ENCODE measurements at regions not wholly inside any gene's neighbourhood (a gene's known extent, or its start where the extent isn't known, plus 50 kb on each side); places are given as distances from the start of the nearest gene placed in this dataset.
"Not testable (repeated sequence)": the region's sequence is repeated elsewhere in the genome, so short reads cannot be mapped to it uniquely, and the experiment has no call there.

GRCh38 chr2:7309582-7309981, 392.4 kb downstream of the RNF144A start:
- no peak for DNase-seq

GRCh38 chr2:7324706-7325105, 407.5 kb downstream of the RNF144A start:
- no peak for DNase-seq

DNA sequence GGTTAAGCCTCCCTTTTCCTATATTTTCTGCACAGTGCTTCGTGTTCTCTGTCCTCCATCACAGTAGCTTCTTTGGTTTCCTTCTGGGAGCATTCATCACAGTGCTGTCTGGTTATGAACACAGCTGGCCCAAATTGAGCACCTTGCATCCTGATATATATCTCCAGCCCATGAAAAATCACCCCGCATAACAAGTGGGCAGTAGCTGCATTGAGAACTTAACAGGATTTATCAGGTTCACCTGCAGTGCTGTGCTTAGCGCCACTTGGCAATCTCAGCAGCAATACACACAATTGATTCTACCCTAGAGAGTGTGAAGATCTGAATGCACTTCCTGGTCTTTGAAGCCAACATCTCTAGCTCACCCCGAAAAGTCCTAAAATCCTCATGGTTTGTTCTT, 408.0 kb downstream of the RNF144A start:
- no peak for DNase-seq

DNA sequence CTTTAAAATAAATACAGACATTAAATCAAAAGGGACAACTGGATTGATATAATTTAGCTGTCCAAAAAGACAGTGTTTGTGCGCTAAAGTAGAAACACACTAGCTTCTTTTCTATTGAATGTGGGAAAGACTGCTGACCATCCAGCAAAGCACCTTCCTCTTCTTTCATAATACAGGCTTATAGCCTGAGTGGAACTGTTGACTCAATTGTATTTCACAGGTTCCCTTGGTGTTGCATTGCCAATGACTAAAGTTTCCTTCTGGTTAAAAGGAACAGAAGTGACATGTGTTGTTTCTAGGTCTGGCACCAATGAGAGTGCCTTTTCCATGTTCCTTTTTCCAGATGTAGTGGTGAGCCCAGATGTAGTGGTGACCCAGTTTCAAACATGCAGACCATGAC, 412.3 kb downstream of the RNF144A start:
- no peak for DNase-seq

DNA sequence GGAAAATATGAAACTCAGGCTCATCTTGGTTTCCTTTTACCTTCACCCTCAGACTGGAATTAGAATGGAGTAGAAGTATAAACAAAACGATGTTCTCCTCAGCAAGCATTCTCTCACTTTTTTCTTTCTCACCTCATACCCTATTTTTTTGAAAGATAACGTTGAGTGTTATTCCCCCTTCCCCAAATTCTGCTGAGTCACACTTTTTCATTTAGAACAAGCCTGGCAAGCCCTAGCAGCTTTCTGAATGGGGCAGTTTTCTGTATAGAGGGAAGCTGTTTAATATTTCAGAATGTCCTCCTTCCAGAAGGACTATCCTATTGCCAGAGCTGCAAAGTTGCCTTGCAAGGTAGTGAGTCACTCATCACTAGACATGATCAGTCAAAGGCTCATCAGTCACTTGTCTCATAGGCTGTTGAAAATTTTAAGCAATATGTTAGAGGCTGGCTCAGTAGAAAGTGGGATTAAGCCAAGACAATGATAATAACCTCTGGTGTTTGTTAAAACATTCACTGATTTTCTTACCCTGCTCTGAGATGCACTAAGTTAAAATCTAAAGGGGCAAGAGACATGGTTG, 416.1 kb downstream of the RNF144A start:
- no peak for DNase-seq

DNA sequence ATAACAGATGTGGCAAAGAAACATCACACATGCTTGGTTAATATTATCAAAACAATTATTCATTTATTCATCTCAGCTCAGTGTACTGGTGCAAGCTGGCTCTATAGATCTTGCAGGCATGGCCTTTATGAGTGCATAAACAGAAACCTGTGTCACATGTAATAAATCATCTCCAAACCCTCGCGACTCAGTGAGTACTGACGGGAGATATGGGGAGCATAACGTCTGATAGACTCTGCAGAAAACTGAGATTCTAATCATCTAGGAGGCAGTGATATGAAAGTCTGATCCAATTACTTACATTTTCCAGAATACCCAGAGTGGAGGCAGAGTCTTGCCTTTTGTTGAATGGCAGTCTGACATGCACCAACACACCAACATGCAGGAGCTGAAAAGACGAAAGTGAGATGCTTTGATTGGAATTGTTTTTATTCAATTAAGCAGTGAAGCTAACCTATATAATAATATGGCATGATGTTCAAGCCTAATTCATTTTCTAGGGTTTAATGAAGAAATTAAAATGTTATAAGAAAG, 416.8 kb downstream of the RNF144A start:
- DNase-seq, result no peak

DNA sequence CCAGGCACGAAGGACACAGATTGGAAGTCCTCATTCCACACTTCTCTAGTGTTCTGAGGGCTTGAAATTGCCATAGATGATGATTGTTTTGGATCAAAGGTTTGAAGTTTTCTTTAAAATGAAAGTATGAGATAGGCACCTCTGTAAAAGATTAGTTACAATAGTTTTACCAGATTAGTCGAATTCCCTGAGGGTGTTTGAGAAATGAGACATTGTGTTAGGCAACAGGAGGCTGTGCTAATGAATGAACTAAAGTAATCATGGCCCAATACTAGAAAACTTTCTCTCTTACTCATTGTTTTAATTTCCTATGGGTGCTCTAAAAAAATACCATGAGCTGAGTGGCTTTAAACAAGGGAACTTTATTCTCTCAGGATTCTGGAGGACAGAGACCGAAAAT, 421.7 kb downstream of the RNF144A start:
- no peak for DNase-seq

- no peak for DNase-seq
Measured at GRCh38 chr2:7346336-7346735, 429.1 kb downstream of the RNF144A start.

DNA sequence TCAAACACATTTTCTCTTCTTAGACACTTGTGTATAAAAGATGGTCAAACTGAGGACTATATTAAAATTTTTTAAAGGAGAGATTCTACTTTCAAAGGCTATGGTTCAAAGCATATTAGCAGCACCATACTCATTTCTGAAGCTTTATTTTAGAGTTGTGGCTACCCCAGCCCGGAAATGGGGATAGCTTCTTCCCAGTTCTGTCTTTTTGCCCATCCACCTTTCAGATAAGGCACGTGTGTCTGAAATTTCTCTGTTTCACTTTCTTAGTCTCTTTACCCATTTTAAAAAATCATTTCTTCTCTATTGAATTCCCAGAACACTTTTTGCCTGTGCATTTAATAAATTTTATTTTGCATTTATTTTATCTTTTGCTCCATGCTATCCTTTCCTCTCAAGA, 431.5 kb downstream of the RNF144A start:
- DNase-seq, result no peak

GRCh38 chr2:7352191-7352590, 435.0 kb downstream of the RNF144A start:
- no peak for DNase-seq

DNA sequence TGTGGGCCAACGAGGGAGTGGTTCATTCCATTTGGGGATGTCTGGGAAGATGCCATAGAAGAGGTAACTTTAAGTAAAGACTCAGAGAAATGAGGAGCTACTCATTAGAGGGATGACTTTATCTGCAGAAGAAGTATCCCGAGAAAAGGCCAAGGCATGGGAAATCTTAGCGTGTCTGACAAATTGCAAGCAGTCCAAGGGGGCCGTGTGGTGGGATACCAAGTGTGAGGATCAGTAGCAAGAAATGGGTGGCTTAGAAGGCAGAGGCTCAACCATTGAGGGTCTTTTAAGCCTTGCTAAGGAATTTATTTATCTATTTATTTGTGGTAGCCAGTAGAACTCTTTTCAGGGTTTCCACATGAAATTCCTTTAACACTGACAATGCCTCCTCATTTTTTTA, 436.4 kb downstream of the RNF144A start:
- DNase-seq, result no peak

GRCh38 chr2:7355781-7356180, 438.6 kb downstream of the RNF144A start:
- DNase-seq, result no peak

DNA sequence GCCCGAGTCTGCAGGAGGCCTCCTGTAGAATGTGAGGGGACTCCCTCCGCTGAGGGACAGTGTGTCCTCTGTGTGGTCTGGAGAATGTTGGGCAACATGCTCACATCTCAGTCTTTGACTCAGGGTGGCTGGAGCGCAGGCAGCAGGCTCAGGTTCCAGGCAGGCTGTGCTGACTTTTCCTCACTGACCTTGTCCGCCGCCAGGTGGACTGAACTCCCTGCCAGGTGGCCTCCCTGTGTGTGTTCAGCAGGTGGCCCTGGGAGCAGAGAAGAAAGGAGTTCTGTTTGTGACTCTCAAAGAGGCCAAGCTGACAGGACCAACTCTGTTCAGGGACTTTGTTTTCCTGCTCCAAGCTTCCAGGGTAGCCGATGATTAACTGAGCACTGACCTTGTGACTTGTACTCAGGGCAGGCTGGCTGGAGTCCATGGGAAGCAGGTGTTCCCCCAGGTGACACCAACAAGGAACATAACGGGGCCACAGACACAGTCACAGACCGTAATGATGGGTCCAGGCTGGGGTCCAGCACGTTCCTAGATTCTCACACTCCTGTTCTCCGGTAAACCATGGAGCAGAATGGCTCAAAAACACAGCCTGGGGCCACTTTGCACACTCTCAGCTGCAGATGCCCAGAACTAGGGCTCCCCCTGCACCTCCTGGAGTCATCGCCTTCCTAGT, 439.8 kb downstream of the RNF144A start:
- no peak for DNase-seq

- DNase-seq, result no peak
Measured at GRCh38 chr2:7357993-7358392, 440.8 kb downstream of the RNF144A start.

DNA sequence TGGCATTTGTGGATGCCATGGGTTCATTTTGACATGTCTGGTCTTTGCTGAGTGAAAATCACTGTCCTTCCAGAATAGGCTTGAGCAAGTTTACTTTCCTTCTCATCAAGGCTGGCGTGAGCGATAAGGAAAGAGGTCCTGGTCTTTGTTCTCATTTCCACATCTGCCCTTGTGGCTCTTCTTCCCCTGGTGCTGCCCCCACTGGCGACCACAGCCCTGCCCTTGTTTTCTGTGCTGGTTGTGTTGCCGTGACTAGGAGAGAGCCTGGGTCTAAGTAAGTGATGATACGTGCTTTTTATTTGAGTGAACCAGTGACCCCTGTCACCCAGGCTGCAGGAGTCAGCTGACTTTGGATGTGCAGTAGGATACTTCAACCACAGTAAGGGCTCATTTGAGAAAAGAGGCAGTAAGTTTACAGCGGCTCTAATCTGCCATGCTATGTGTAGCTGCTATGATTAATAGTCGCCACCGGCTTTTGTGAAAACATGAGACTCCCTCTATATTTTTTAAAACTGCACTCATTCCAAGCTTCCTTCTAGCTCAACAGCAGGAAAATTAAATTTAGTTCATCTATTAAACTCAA, 441.7 kb downstream of the RNF144A start:
- no peak for DNase-seq

- no peak for DNase-seq
Measured at GRCh38 chr2:7363906-7364305, 446.7 kb downstream of the RNF144A start.

GRCh38 chr2:7368211-7368610, 451.0 kb downstream of the RNF144A start:
- DNase-seq, result no peak

DNA sequence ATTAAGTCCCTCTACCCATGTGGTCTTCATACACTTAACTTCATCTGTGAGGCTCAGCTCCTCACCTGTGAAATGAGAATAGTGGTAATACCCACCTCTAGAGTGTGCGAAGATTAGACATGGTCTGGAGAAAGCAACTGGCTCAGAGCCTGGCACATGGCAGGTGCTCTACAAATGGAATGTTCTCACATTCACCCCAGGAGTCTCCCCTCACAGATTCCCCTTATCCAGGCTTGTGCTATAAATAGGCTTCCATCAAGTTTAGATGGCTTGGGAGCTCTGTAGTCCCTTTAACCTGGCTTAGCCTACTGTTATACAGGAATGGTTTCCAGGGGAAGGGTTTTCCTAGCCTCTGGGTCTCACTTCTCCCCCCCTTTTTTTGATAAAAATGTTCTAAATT, 455.9 kb downstream of the RNF144A start:
- DNase-seq, result no peak

- no peak for DNase-seq
Measured at GRCh38 chr2:7375901-7376300, 458.7 kb downstream of the RNF144A start.

- no peak for DNase-seq
Measured at GRCh38 chr2:7377916-7378569, 460.8 kb downstream of the RNF144A start.

- DNase-seq, result no peak
Measured at GRCh38 chr2:7378591-7378990, 461.4 kb downstream of the RNF144A start.

GRCh38 chr2:7379799-7380198, 462.6 kb downstream of the RNF144A start:
- no peak for DNase-seq

DNA sequence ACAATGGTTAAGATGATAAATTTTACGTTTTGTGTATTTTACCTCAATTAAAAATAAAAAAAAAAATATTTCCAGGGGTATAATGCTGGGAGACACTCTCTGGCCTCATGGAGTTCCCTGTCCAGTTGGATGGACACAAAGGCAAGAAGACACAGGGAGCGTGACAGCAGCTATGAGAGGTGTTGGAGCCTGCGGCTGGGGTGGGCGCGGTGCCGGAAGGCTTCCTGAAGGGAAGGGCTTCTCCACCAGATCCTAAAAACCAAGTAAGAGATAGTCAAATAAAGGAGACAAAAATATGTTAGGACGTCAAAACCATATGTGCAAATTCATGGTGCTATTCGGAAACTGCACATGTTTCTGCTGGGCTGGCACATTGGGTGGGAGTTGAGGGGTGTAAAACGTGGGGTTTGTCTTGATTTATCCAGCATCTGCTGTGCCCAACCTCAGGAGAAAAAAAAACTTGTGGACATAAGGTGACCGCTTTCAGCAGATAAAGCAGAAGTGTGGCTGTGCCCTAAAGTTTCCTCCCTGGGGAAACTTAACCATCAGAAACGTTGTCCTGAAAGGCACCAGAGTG, 467.6 kb downstream of the RNF144A start:
- DNase-seq, result no peak

- not testable (repeated sequence) for DNase-seq
Measured at GRCh38 chr2:7390311-7390710, 473.1 kb downstream of the RNF144A start.
